Panc1 (cell line): ENCODE measurements at regions not wholly inside any gene's neighbourhood (a gene's known extent, or its start where the extent isn't known, plus 50 kb on each side); places are given as distances from the start of the nearest gene placed in this dataset.

Experiments
- ATAC-seq: fragments of 200-7000 bp; cut with Tn5 transposase; 2 replicates; pipeline ENCODE4 v1.9.1; 2020; ENCODE audit warnings: mild to moderate bottlenecking, moderate library complexity
- BruUV-seq: library from RNA; stranded (reverse); fragments of 400-500 nt; replicated peaks from 2 replicates; lab custom pipeline; 2021; lab: Mats Ljungman, UMichigan
- CTCF ChIA-PET: fragments of 300-600 bp; sonication (Branson Sonifier 250); formaldehyde crosslinking; loops from one replicate; lab custom pipeline; 2022; ENCODE audit warnings: antibody characterized with exemption; lab: Charles Lee
- POLR2A ChIA-PET: fragments of 300-600 bp; sonication (Branson Sonifier 250); formaldehyde crosslinking; loops from one replicate; lab custom pipeline; 2022; ENCODE audit warnings: antibody characterized with exemption; lab: Charles Lee
- DNase-seq: peaks from one replicate; pipeline ENCODE4 v3.0.0-alpha.2; 2010; ENCODE audit warnings: low read depth, low spot score
- H3K27ac ChIP-seq: 2 replicates; pipeline ENCODE4 v1.5.1; 2011; ENCODE audit warnings: mild to moderate bottlenecking, low read length, inconsistent platforms
- H3K27me3 ChIP-seq: fragments of 200-500 bp; sonication (Bioruptor generic); 2 replicates; pipeline ENCODE4 v1.6.0; 2014; ENCODE audit warnings: low read length, inconsistent platforms; ENCODE audit not compliant: control insufficient read depth, insufficient read depth
- H3K36me3 ChIP-seq: fragments of 200-500 bp; sonication (Bioruptor generic); 2 replicates; pipeline ENCODE4 v1.5.1; 2014; ENCODE audit warnings: inconsistent platforms, mild to moderate bottlenecking, low read length, moderate library complexity; ENCODE audit not compliant: control insufficient read depth, insufficient read depth
- H3K4me1 ChIP-seq: 2 replicates; pipeline ENCODE4 v1.5.1; 2011; ENCODE audit warnings: inconsistent platforms, mild to moderate bottlenecking, low read length, moderate library complexity; ENCODE audit not compliant: control insufficient read depth, insufficient read depth
- H3K4me3 ChIP-seq, 2 experiments: 2 replicates each; pipeline ENCODE4 v1.5.1; 2011 to 2012; ENCODE audit warnings: low read depth in 2 of 2, low read length in 2 of 2, mild to moderate bottlenecking in 2 of 2, inconsistent platforms in 1 of 2, moderate library complexity in 1 of 2
- H3K9me3 ChIP-seq: fragments of 200-500 bp; sonication (Bioruptor generic); 2 replicates; pipeline ENCODE4 v1.5.1; 2014; ENCODE audit warnings: low read depth, mild to moderate bottlenecking, inconsistent platforms, low read length, moderate library complexity; ENCODE audit not compliant: control insufficient read depth, insufficient read depth
- POLR2AphosphoS5 ChIP-seq: IDR thresholded peaks from 2 replicates; pipeline ENCODE4 v1.6.1; 2012; ENCODE audit warnings: mild to moderate bottlenecking, low read depth, low read length, moderate library complexity
- SIN3A ChIP-seq: IDR thresholded peaks from 2 replicates; pipeline ENCODE4 v1.6.1; 2012; ENCODE audit warnings: low read depth, mild to moderate bottlenecking, low read length, moderate library complexity, borderline replicate concordance; ENCODE audit not compliant: insufficient read depth
- TCF7L2 ChIP-seq: IDR thresholded peaks from 2 replicates; pipeline ENCODE4 v1.6.1; 2011; ENCODE audit warnings: mild to moderate bottlenecking, low read depth, low read length, inconsistent platforms
- in situ Hi-C: cut with HindIII; loops from 2 replicates; pipeline ENCODE4 v1.10.0; 2016; ENCODE audit warnings: low sequenced_read_pairs, low pct_unique_long_range_greater_than_20kb
- intact Hi-C: fragments of 100-400 bp; cut with micrococcal nuclease; formaldehyde crosslinking; loops from one replicate; pipeline ENCODE4 v1.10.0; 2022; ENCODE audit not compliant: unreplicated experiment
- TF ChIP-seq, protein P1 (sequence below): fragments of 450-650 bp; IDR thresholded peaks from 2 replicates; pipeline ENCODE4 v1.5.1; 2017; ENCODE audit warnings: mild to moderate bottlenecking
- TF ChIP-seq, protein P2 (sequence below), 2 experiments: IDR thresholded peaks; 2 replicates each; pipeline ENCODE4 v1.6.1; 2011 to 2012; ENCODE audit warnings: low read depth in 2 of 2, control low read depth in 1 of 2, low read length in 1 of 2, mild to moderate bottlenecking in 1 of 2, moderate library complexity in 1 of 2; ENCODE audit not compliant: insufficient read depth in 1 of 2

- TF ChIP-seq, protein P1, sequence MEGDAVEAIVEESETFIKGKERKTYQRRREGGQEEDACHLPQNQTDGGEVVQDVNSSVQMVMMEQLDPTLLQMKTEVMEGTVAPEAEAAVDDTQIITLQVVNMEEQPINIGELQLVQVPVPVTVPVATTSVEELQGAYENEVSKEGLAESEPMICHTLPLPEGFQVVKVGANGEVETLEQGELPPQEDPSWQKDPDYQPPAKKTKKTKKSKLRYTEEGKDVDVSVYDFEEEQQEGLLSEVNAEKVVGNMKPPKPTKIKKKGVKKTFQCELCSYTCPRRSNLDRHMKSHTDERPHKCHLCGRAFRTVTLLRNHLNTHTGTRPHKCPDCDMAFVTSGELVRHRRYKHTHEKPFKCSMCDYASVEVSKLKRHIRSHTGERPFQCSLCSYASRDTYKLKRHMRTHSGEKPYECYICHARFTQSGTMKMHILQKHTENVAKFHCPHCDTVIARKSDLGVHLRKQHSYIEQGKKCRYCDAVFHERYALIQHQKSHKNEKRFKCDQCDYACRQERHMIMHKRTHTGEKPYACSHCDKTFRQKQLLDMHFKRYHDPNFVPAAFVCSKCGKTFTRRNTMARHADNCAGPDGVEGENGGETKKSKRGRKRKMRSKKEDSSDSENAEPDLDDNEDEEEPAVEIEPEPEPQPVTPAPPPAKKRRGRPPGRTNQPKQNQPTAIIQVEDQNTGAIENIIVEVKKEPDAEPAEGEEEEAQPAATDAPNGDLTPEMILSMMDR, result no peak
- no peak for TF ChIP-seq TCF7L2
- no peak for TF ChIP-seq POLR2AphosphoS5
- TF ChIP-seq, protein P2, sequence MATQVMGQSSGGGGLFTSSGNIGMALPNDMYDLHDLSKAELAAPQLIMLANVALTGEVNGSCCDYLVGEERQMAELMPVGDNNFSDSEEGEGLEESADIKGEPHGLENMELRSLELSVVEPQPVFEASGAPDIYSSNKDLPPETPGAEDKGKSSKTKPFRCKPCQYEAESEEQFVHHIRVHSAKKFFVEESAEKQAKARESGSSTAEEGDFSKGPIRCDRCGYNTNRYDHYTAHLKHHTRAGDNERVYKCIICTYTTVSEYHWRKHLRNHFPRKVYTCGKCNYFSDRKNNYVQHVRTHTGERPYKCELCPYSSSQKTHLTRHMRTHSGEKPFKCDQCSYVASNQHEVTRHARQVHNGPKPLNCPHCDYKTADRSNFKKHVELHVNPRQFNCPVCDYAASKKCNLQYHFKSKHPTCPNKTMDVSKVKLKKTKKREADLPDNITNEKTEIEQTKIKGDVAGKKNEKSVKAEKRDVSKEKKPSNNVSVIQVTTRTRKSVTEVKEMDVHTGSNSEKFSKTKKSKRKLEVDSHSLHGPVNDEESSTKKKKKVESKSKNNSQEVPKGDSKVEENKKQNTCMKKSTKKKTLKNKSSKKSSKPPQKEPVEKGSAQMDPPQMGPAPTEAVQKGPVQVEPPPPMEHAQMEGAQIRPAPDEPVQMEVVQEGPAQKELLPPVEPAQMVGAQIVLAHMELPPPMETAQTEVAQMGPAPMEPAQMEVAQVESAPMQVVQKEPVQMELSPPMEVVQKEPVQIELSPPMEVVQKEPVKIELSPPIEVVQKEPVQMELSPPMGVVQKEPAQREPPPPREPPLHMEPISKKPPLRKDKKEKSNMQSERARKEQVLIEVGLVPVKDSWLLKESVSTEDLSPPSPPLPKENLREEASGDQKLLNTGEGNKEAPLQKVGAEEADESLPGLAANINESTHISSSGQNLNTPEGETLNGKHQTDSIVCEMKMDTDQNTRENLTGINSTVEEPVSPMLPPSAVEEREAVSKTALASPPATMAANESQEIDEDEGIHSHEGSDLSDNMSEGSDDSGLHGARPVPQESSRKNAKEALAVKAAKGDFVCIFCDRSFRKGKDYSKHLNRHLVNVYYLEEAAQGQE (IDR thresholded peaks at IDR 0.05; ENCODE audit: insufficient read depth in 1 of 2, low read depth in 2 of 2, low read length in 1 of 2), result no peak
- no peak for TF ChIP-seq SIN3A
- Histone ChIP-seq H3K27ac (no peak overlapping the region), H3K9me3 (no peaks in the 10 kb centered on the region), H3K36me3 (no peaks in the 10 kb centered on the region), H3K4me3 (no peak overlapping the region), H3K4me1 (no peaks in the 10 kb centered on the region), H3K27me3 (no peaks in the 10 kb centered on the region; the same call in 1 of the 2 replicates)
- BruUV-seq, result no TSS peak
- ChIA-PET CTCF (interaction anchor here (0.6 to 0.8 kb wide), 2 partner anchors 16 to 219 kb away, joined by 3 read pairs; no protein-coding TSS in a partner anchor), POLR2A (no interaction called here)
- no peak for ATAC-seq
- DNase-seq, result no peak
- intact Hi-C loops, result no loop called here
- in situ Hi-C loops, result no loop called here
Measured at GRCh38 chr1:181206513-181206912, 118.0 kb downstream of the IER5 start.

DNA sequence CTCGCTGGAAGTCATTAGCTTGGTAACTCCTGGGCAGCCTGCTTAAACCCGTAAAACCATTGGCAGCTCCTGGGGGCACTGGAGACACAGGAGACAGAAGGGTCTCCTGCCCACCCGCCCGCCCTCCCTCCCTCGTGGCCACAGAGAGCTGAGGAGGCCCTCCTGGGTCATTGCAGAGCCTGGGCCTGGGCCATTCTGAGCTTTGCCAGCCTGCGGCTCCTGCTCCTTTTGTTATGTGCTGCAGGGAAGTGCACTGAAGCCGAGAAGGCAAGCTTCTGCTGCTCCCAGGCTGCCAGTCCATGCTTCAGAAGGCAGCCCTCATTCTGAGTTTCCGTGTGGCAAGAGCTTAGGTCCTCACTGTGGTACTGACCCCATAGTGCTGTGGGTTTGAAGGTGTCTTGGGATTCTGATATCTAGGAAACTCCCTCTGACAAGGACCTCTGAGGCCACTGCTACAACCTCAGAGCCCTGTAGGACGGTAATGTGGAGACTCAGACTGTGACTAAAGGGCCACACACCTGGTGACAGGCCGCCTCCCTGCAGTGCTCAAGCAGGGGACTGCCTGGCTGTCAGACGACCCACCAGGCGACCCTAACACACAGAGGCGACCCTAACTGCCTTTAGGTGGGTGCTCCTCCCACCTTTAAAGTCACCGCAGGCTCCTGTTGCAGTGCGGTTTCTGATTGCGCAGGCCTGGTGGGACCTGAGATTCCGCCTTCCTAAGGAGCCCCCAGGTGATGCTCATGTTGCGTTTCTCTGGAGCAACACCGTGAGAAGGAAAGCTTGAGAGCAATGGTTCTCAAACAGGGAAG, 118.7 kb downstream of the IER5 start:
- H3K9me3 ChIP-seq, result no peaks in the 10 kb centered on the region
- ChIA-PET CTCF (interaction anchor here (0.6 to 0.8 kb wide), 2 partner anchors 17 to 218 kb away, joined by 3 read pairs; no protein-coding TSS in a partner anchor), POLR2A (no interaction called here)
- H3K4me1 ChIP-seq, result no peaks in the 10 kb centered on the region
- in situ Hi-C loops, result no loop called here
- H3K4me3 ChIP-seq, result no peak overlapping the region
- TF ChIP-seq POLR2AphosphoS5, result no peak
- TF ChIP-seq, protein P2 (IDR thresholded peaks at IDR 0.05; ENCODE audit: insufficient read depth in 1 of 2, low read depth in 2 of 2, low read length in 1 of 2), result no peak
- TF ChIP-seq TCF7L2, result no peak
- TF ChIP-seq SIN3A, result no peak
- TF ChIP-seq, protein P1, result no peak
- DNase-seq, result no peak
- ATAC-seq, result no peak
- H3K36me3 ChIP-seq, result no peaks in the 10 kb centered on the region
- no TSS peak for BruUV-seq
- H3K27me3 ChIP-seq, result no peaks in the 10 kb centered on the region; the same call in 1 of the 2 replicates
- intact Hi-C loops, result no loop called here
- no peak overlapping the region for H3K27ac ChIP-seq
